A673 (cell line): ENCODE measurements at regions not wholly inside any gene's neighbourhood (a gene's known extent, or its start where the extent isn't known, plus 50 kb on each side); places are given as distances from the start of the nearest gene placed in this dataset.

Source experiments
- BruUV-seq: library from RNA; stranded (reverse); fragments of 400-500 nt; replicated peaks from 2 replicates; lab custom pipeline; 2021; lab: Mats Ljungman, UMichigan
- CTCF ChIA-PET: fragments of 300-600 bp; sonication (Branson Sonifier 250); formaldehyde crosslinking; loops from one replicate; lab custom pipeline; 2022; ENCODE audit warnings: antibody characterized with exemption; lab: Charles Lee
- POLR2A ChIA-PET: fragments of 300-600 bp; sonication (Branson Sonifier 250); formaldehyde crosslinking; loops from one replicate; lab custom pipeline; 2022; ENCODE audit warnings: antibody characterized with exemption; ENCODE audit not compliant: low non-redundant PET; lab: Charles Lee
- DNase-seq: peaks from one replicate; pipeline ENCODE4 v3.0.0-alpha.2; 2015; ENCODE audit warnings: low spot score
- H3K27ac ChIP-seq: fragments of 200-600 bp; sonication (generic); 2 replicates; pipeline ENCODE4 v1.5.1; 2016; ENCODE audit warnings: mixed run types, low read depth, mild to moderate bottlenecking, mixed read lengths, antibody characterized with exemption, low read length; ENCODE audit not compliant: poor library complexity, severe bottlenecking
- H3K27me3 ChIP-seq: fragments of 200-600 bp; sonication (generic); replicated peaks from 2 replicates; pipeline ENCODE4 v1.6.1; 2017; ENCODE audit warnings: mixed run types, low read depth, mild to moderate bottlenecking, mixed read lengths, antibody characterized with exemption, low read length; ENCODE audit not compliant: insufficient read depth, poor library complexity
- H3K36me3 ChIP-seq: fragments of 200-600 bp; sonication (generic); 2 replicates; pipeline ENCODE4 v1.6.1; 2016; ENCODE audit warnings: mixed run types, mild to moderate bottlenecking, mixed read lengths, antibody characterized with exemption, low read length; ENCODE audit not compliant: insufficient read depth, poor library complexity, severe bottlenecking
- H3K4me1 ChIP-seq: fragments of 200-600 bp; sonication (generic); 2 replicates; pipeline ENCODE4 v1.6.1; 2017; ENCODE audit warnings: mixed run types, mild to moderate bottlenecking, mixed read lengths, antibody characterized with exemption, low read length; ENCODE audit not compliant: insufficient read depth, poor library complexity, severe bottlenecking
- H3K4me3 ChIP-seq: fragments of 200-600 bp; sonication (generic); 2 replicates; pipeline ENCODE4 v1.5.1; 2016; ENCODE audit warnings: low read depth, mixed run types, mild to moderate bottlenecking, mixed read lengths, low read length; ENCODE audit not compliant: poor library complexity, severe bottlenecking
- H3K9me3 ChIP-seq: fragments of 200-600 bp; sonication (generic); 2 replicates; pipeline ENCODE4 v1.6.1; 2016; ENCODE audit warnings: mixed run types, low read depth, mild to moderate bottlenecking, mixed read lengths, antibody characterized with exemption, low read length; ENCODE audit not compliant: poor library complexity, severe bottlenecking
- CTCF ChIP-seq: fragments of 300-800, 200-600 bp; sonication (generic); conservative IDR thresholded peaks from 2 replicates; pipeline ENCODE4 v1.5.1; 2017; ENCODE audit warnings: low read depth, mild to moderate bottlenecking, antibody characterized with exemption, low read length, moderate library complexity, mixed read lengths
- EZH2 ChIP-seq: fragments of 200-600 bp; sonication (generic); IDR thresholded peaks from 2 replicates; pipeline ENCODE4 v1.6.1; 2017; ENCODE audit warnings: borderline replicate concordance, low read depth, mild to moderate bottlenecking, mixed read lengths, antibody characterized with exemption, low read length; ENCODE audit not compliant: poor library complexity, severe bottlenecking
- intact Hi-C: fragments of 100-400 bp; cut with micrococcal nuclease; formaldehyde crosslinking; loops from one replicate; pipeline ENCODE4 v1.10.0; 2022; ENCODE audit not compliant: unreplicated experiment

- Histone ChIP-seq H3K4me1 (peaks cover 3% of the 10 kb centered on the region), H3K36me3 (no peaks in the 10 kb centered on the region), H3K4me3 (no peak overlapping the region), H3K9me3 (no peaks in the 10 kb centered on the region), H3K27ac (no peak overlapping the region), H3K27me3 (no peaks in the 10 kb centered on the region)
- no peak for DNase-seq
- intact Hi-C loops = no loop called here
- no TSS peak for BruUV-seq
- ChIA-PET POLR2A (no interaction called here), CTCF (no interaction called here)
- TF ChIP-seq EZH2 (no peak), CTCF (no peak)
These were observed 243.3 kb upstream of the SLC7A11 start for GRCh38 chr4:138485498-138485897.

- Histone ChIP-seq H3K4me3 (no peak overlapping the region), H3K9me3 (no peaks in the 10 kb centered on the region), H3K36me3 (no peaks in the 10 kb centered on the region), H3K4me1 (no peaks in the 10 kb centered on the region), H3K27ac (no peak overlapping the region), H3K27me3 (no peaks in the 10 kb centered on the region)
- BruUV-seq = no TSS peak
- ChIA-PET POLR2A (no interaction called here), CTCF (no interaction called here)
- intact Hi-C loops = no loop called here
- no peak for TF ChIP-seq CTCF
- no peak for DNase-seq
These were observed 233.0 kb upstream of the SLC7A11 start for GRCh38 chr4:138475116-138475515.

- Histone ChIP-seq H3K4me3 (no peak overlapping the region), H3K9me3 (no peaks in the 10 kb centered on the region), H3K36me3 (no peaks in the 10 kb centered on the region), H3K4me1 (no peaks in the 10 kb centered on the region), H3K27me3 (no peaks in the 10 kb centered on the region), H3K27ac (no peak overlapping the region)
- DNase-seq = no peak
- intact Hi-C loops = no loop called here
- TF ChIP-seq CTCF = no peak
- TF ChIP-seq EZH2 = no peak
- POLR2A ChIA-PET = no interaction called here
- CTCF ChIA-PET = no interaction called here
- no TSS peak for BruUV-seq
These were observed 231.2 kb upstream of the SLC7A11 start for GRCh38 chr4:138473339-138473738.
